Kidney (tissue), 13 donors: ENCODE measurements at regions not wholly inside any gene's neighbourhood (a gene's known extent, or its start where the extent isn't known, plus 50 kb on each side); places are given as distances from the start of the nearest gene placed in this dataset.
A peak's percentile ranks its signal among the peaks of the same experiment; 100 is the strongest.

ENCODE experiments used
- DNase-seq, 5 donors: peaks; one replicate each; pipeline ENCODE4 v3.0.0-alpha.2; 2013 to 2020
- FAIRE-seq: peaks from 2 replicates; lab custom pipeline; 2012; peaks lifted over from hg19 to GRCh38; lab: Jason Lieb, UNC
- H3K27ac ChIP-seq, 2 donors: one replicate each; pipeline ENCODE4 v1.7.0; 2013; ENCODE audit warnings: low read depth in 2 of 2, low read length in 2 of 2, inconsistent platforms in 1 of 2
- H3K27me3 ChIP-seq: one replicate; pipeline ENCODE4 v1.7.1; 2013; ENCODE audit warnings: low read length, inconsistent platforms; ENCODE audit not compliant: control insufficient read depth, insufficient read depth
- H3K36me3 ChIP-seq, 3 donors: one replicate each; pipeline versions ENCODE4 v1.7.0 to v1.7.1; 2013; ENCODE audit warnings: low read length in 3 of 3, control low read depth in 1 of 3, inconsistent platforms in 1 of 3; ENCODE audit not compliant: insufficient read depth in 3 of 3, control insufficient read depth in 2 of 3
- H3K4me1 ChIP-seq, 3 donors: one replicate each; pipeline versions ENCODE4 v1.7.0 to v1.7.1; 2013; ENCODE audit warnings: low read length in 3 of 3, inconsistent platforms in 1 of 3, low read depth in 1 of 3; ENCODE audit not compliant: control insufficient read depth in 2 of 3, insufficient read depth in 2 of 3
- H3K4me3 ChIP-seq, 3 donors: one replicate each; pipeline versions ENCODE4 v1.7.0 to v1.8.1; 2013; ENCODE audit warnings: low read length in 3 of 3, control low read depth in 1 of 3, inconsistent platforms in 1 of 3
- H3K9ac ChIP-seq, 3 donors: one replicate each; pipeline versions ENCODE4 v1.7.0 to v1.7.1; 2013; ENCODE audit warnings: low read length in 3 of 3, control low read depth in 1 of 3, inconsistent platforms in 1 of 3
- H3K9me3 ChIP-seq, 3 donors: one replicate each; pipeline versions ENCODE4 v1.7.0 to v1.7.1; 2013; ENCODE audit warnings: low read length in 3 of 3, control low read depth in 1 of 3, inconsistent platforms in 1 of 3; ENCODE audit not compliant: control insufficient read depth in 2 of 3, insufficient read depth in 1 of 3
- CTCF ChIP-seq: IDR thresholded peaks from 3 replicates; pipeline ENCODE4 v1.5.1; 2012; ENCODE audit warnings: mild to moderate bottlenecking, moderate library complexity, borderline replicate concordance; ENCODE audit not compliant: insufficient read depth; ENCODE audit errors: extremely low read depth
- intact Hi-C: fragments of 100-400 bp; cut with DNase I; formaldehyde crosslinking; loops from one replicate; pipeline ENCODE4 v1.11.1; 2022
- donor health status: control.
- donor health status: control.
- donor health status: control.
- donor health status: control.
- donor health status: control.
- donor health status: DM: yes; HTN: yes; CAD: no.
- donor health status: Normal renal cell carcinoma (clear cell type).

- Histone ChIP-seq H3K9ac (no peak overlapping the region), H3K27ac (no peak overlapping the region), H3K4me1 (no peaks in the 10 kb centered on the region), H3K4me3 (no peak overlapping the region), H3K36me3 (no peaks in the 10 kb centered on the region), H3K9me3 (no peaks in the 10 kb centered on the region), H3K27me3 (no peaks in the 10 kb centered on the region)
- FAIRE-seq (no peak), DNase-seq (peak in 1 of 5 donors; percentile 2)
- TF ChIP-seq CTCF, result no peak
- intact Hi-C loops, result no loop called here
Observed at GRCh38 chr18:33873112-33873511, 295.1 kb downstream of the ASXL3 start.

DNA sequence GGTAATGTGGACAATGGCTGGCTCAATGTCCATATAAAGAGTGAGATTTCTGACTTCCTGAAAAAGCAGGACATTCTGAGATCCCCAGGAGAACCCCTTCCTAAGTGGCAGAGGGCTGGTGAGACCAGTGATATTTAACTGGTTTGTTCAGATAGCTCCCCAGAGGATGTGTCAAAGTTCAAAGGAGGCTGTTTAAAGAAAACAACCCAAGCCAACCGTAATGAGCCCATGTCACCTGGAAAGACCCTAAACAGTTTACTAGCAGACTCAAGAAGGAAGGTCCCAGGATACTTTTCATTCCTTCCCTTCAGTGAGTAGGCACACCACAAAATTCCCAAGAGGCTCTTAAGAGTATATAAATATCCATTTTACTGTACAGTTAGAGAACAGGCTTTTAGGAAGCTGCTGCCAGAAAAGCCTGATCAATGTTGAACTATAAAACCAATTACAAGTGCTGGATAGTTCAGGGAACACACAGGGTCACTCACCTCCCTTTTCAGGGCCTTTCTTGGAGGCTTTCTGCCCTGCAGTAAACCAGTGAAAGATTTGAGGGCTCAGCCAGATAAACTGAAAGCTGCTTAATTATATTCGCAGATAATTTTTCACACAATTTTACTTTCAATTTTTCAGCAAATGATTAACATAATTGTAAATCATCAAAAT, 293.5 kb downstream of the ASXL3 start:
- Histone ChIP-seq H3K9ac (no peak overlapping the region), H3K4me3 (no peak overlapping the region), H3K36me3 (no peaks in the 10 kb centered on the region), H3K4me1 (no peaks in the 10 kb centered on the region), H3K27me3 (no peaks in the 10 kb centered on the region), H3K9me3 (no peaks in the 10 kb centered on the region), H3K27ac (no peak overlapping the region)
- no peak for TF ChIP-seq CTCF
- intact Hi-C loops, result no loop called here
- no peak for DNase-seq
- no peak for FAIRE-seq

GRCh38 chr18:33870059-33870458, 292.0 kb downstream of the ASXL3 start:
- no peak for FAIRE-seq
- Histone ChIP-seq H3K4me1 (no peaks in the 10 kb centered on the region), H3K4me3 (no peak overlapping the region), H3K27ac (no peak overlapping the region), H3K27me3 (no peaks in the 10 kb centered on the region), H3K9ac (no peak overlapping the region), H3K36me3 (no peaks in the 10 kb centered on the region), H3K9me3 (no peaks in the 10 kb centered on the region)
- intact Hi-C loops, result no loop called here
- DNase-seq, result no peak
- TF ChIP-seq CTCF, result no peak

DNA sequence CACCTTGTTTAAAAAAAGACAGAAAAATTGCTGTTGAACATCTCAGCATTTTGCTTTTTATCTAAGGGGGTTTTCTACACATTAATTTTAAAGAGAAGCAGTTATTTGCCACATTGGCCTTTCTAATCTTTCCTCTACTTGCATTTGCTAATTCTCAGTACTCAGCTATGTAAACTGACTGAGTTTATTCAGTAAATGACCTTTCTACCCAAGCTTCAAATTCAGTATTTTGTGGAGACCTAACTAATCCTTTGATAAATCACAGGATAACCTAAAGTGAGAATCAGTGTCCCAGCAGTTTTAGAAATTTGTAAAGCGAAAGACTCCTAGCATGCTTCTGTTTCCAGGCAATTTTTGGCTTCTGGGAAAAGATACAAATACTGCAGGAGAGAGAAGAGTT, 288.4 kb downstream of the ASXL3 start:
- H3K4me3 ChIP-seq, result no peak overlapping the region
- intact Hi-C loops, result no loop called here
- H3K27me3 ChIP-seq, result no peaks in the 10 kb centered on the region
- H3K4me1 ChIP-seq, result no peaks in the 10 kb centered on the region
- DNase-seq, result no peak
- no peak overlapping the region for H3K27ac ChIP-seq
- H3K9me3 ChIP-seq, result peaks cover 0 to 13% (median 0%) of the 10 kb centered on the region in 3 donors
- no peak overlapping the region for H3K9ac ChIP-seq
- no peaks in the 10 kb centered on the region for H3K36me3 ChIP-seq
- FAIRE-seq, result no peak
- TF ChIP-seq CTCF, result no peak
